T-helper 22 cell (primary cell): ENCODE measurements at regions not wholly inside any gene's neighbourhood (a gene's known extent, or its start where the extent isn't known, plus 50 kb on each side); places are given as distances from the start of the nearest gene placed in this dataset.

Experiments
- DNase-seq: peaks from one replicate; pipeline ENCODE4 v3.0.0-alpha.2; 2020; ENCODE audit warnings: low read depth

- DNase-seq, result no peak
Measured at GRCh38 chr10:129328546-129328945, 138.5 kb upstream of the MGMT start.

- DNase-seq, result no peak
Measured at GRCh38 chr10:129329385-129330055, 137.5 kb upstream of the MGMT start.

GRCh38 chr10:129330211-129330610 is 136.8 kb upstream of the MGMT start:
- DNase-seq, result no peak

GRCh38 chr10:129331207-129331838 is 135.7 kb upstream of the MGMT start:
- DNase-seq, result no peak

GRCh38 chr10:129331839-129332220 is 135.2 kb upstream of the MGMT start:
- DNase-seq, result no peak

GRCh38 chr10:129332476-129332875 is 134.6 kb upstream of the MGMT start:
- DNase-seq, result no peak

- no peak for DNase-seq
Measured at GRCh38 chr10:129333706-129334105, 133.3 kb upstream of the MGMT start.

GRCh38 chr10:129334266-129334665 is 132.8 kb upstream of the MGMT start:
- DNase-seq, result no peak

- DNase-seq, result no peak
Measured at GRCh38 chr10:129335396-129335795, 131.6 kb upstream of the MGMT start.

GRCh38 chr10:129335942-129336341 is 131.1 kb upstream of the MGMT start:
- no peak for DNase-seq

GRCh38 chr10:129339191-129339590 is 127.8 kb upstream of the MGMT start:
- no peak for DNase-seq

- DNase-seq, result no peak
Measured at GRCh38 chr10:129339841-129340240, 127.2 kb upstream of the MGMT start.

GRCh38 chr10:129341087-129341486 is 126.0 kb upstream of the MGMT start:
- DNase-seq, result no peak

GRCh38 chr10:129342385-129342784 is 124.7 kb upstream of the MGMT start:
- no peak for DNase-seq

GRCh38 chr10:129343141-129343540 is 123.9 kb upstream of the MGMT start:
- DNase-seq, result no peak

GRCh38 chr10:129344103-129344502 is 122.9 kb upstream of the MGMT start:
- no peak for DNase-seq

GRCh38 chr10:129344731-129345355 is 122.2 kb upstream of the MGMT start:
- DNase-seq, result no peak

- DNase-seq, result no peak
Measured at GRCh38 chr10:129345763-129346162, 121.3 kb upstream of the MGMT start.

GRCh38 chr10:129350690-129351089 is 116.4 kb upstream of the MGMT start:
- DNase-seq, result no peak

GRCh38 chr10:129353101-129353500 is 113.9 kb upstream of the MGMT start:
- no peak for DNase-seq

- DNase-seq, result no peak
Measured at GRCh38 chr10:129360046-129360445, 107.0 kb upstream of the MGMT start.

GRCh38 chr10:129361676-129362376 is 105.2 kb upstream of the MGMT start:
- no peak for DNase-seq

- no peak for DNase-seq
Measured at GRCh38 chr10:129364949-129365348, 102.1 kb upstream of the MGMT start.
